NT2/D1 (cell line): ENCODE measurements at regions not wholly inside any gene's neighbourhood (a gene's known extent, or its start where the extent isn't known, plus 50 kb on each side); places are given as distances from the start of the nearest gene placed in this dataset.

Experiments
- YY1 ChIP-seq: IDR thresholded peaks from 2 replicates; pipeline ENCODE4 v1.6.1; 2011; ENCODE audit not compliant: insufficient read length, insufficient read depth
- ZNF274 ChIP-seq: IDR thresholded peaks from 2 replicates; pipeline ENCODE4 v1.6.1; 2011; ENCODE audit warnings: mild to moderate bottlenecking, low read depth, low read length

DNA sequence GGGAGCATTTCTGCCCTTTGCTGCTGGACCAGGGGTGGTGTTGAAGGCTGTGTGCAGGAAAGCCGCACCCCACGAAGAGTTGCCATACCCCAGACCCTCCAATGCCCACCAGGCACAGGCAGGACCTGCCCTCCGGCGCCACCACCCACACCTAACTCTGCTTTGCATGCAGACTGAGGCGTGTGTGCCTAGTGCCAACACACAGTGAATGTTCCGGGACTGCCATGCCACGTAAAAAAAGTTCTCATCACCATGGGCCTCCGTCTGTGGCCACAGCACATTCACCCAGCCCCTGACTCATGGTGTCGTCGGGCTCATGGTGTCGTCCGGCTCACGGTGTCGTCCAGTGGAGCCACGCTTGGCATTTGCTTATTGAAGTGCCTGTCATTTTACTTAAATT, 184.9 kb upstream of the RAB6C start:
- TF ChIP-seq ZNF274 (no peak), YY1 (no peak)
